ENCODE measurements at regions not wholly inside any gene's neighbourhood (a gene's known extent, or its start where the extent isn't known, plus 50 kb on each side); places are given as distances from the start of the nearest gene placed in this dataset.
A peak's percentile ranks its signal among the peaks of the same experiment; 100 is the strongest.

- H3K4me3 Mint-ChIP-seq, result no peak overlapping the region
Measured at GRCh38 chr15:100737214-100737613, 134.8 kb downstream of the ASB7 start.

GRCh38 chr15:100738614-100739013 lies 136.2 kb downstream of the ASB7 start:
- no peak for ATAC-seq
- no peak for DNase-seq
- Mint-ChIP-seq H3K9me3 (no peaks in the 10 kb centered on the region), H3K36me3 (ENCODE audit: insufficient read depth) (no peaks in the 10 kb centered on the region), H3K4me1 (ENCODE audit: low read depth) (no peaks in the 10 kb centered on the region), H3K27me3 (ENCODE audit: low read depth) (no peaks in the 10 kb centered on the region), H3K4me3 (no peak overlapping the region)

More at GRCh38 chr15:100737214-100737613, 134.8 kb downstream of the ASB7 start:
- Mint-ChIP-seq H3K9me3 (no peaks in the 10 kb centered on the region), H3K27me3 (ENCODE audit: low read depth) (no peaks in the 10 kb centered on the region), H3K36me3 (ENCODE audit: insufficient read depth) (no peaks in the 10 kb centered on the region), H3K4me1 (ENCODE audit: low read depth) (no peaks in the 10 kb centered on the region)
- ATAC-seq, result no peak
- DNase-seq, result no peak

DNA sequence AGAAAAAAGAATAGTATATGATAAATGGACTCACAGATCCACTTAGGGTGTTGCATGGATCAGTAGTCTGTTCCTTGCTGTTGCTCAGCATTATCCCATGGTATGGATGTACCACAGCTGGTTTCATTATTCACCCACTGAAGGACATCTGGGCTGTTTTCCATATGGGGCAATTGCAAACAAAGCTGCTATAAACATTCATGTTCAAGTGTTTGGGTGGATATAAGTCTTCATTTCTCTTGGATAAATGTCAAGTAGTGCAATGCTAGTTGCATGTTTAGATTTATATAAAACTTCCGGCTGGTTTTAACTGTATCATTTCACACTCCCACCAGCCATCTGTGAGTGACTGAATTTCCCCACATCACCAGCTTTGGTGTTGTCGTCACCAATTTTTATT lies 137.7 kb downstream of the ASB7 start:
- DNase-seq (no peak), ATAC-seq (no peak)
- peaks cover 1% of the 10 kb centered on the region for H3K27me3 Mint-ChIP-seq (ENCODE audit: low read depth)
- no peaks in the 10 kb centered on the region for H3K36me3 Mint-ChIP-seq (ENCODE audit: insufficient read depth)
- H3K4me3 Mint-ChIP-seq, result no peak overlapping the region
- no peaks in the 10 kb centered on the region for H3K4me1 Mint-ChIP-seq (ENCODE audit: low read depth)
- H3K9me3 Mint-ChIP-seq, result no peaks in the 10 kb centered on the region

DNA sequence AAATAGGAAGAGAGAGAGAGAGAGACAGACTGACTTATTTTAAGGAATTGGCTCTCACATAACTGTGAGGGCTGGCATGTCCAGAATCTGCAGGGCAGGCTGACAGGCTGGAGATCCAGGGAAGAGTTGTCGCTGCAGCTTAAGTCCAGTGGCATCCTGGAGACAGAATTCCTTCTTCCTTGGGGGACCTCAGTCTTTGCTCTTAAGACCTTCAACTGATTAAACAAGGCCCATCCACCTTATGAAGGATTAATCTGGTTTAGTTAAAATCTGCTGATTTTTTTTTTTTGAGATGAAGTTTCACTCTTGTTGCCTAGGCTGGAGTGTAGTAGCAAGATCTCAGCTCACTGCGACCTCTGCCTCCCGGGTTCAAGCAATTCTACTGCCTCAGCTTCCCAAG lies 128.0 kb upstream of the ALDH1A3 start:
- Mint-ChIP-seq H3K4me3 (no peak overlapping the region), H3K36me3 (ENCODE audit: insufficient read depth) (no peaks in the 10 kb centered on the region), H3K27me3 (ENCODE audit: low read depth) (peaks cover 28% of the 10 kb centered on the region), H3K4me1 (ENCODE audit: low read depth) (no peaks in the 10 kb centered on the region), H3K9me3 (peaks cover 19% of the 10 kb centered on the region)
- DNase-seq (no peak), ATAC-seq (no peak)

DNA sequence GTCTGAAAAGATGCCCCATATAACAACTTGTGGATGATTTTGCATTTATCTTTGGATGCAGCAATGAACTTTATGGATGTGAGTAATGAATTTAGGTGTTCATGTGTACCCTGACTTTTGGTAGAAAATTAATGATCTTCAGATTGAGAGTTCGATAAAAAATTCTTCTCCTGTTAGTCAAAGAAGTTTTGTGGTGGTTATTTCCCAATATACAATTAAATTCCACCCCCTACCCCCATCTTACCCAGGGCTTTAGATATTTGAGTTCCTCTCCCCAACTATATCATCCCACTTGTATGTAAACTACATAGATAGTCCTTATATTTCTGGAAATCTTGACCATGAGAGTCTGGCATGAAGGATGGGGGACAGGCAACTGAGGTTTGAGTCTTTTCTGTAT lies 126.1 kb upstream of the ALDH1A3 start:
- ATAC-seq (no peak), DNase-seq (no peak)
- Mint-ChIP-seq H3K27me3 (ENCODE audit: low read depth) (peaks cover 29% of the 10 kb centered on the region), H3K4me3 (no peak overlapping the region), H3K36me3 (ENCODE audit: insufficient read depth) (no peaks in the 10 kb centered on the region), H3K9me3 (peaks cover 4% of the 10 kb centered on the region), H3K4me1 (ENCODE audit: low read depth) (no peaks in the 10 kb centered on the region)

DNA sequence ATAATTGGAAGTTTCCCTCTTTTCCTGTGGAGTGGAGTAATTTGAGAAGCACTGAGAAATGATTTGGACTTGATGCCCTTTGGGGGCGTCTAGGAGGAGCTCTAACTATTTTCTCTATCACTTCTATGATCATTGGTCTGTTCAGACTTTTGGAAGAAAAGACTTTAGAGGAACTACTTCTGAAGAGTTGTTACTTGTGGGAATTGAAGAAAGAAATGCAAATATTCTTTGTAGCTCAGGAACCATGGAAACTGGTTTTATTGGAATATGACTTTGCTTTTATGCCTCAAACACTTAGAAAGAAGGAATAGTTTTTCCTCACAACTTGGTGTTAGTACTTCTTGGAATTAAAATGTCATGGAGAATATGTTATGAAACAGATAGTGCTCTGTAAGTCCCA lies 122.0 kb upstream of the ALDH1A3 start:
- Mint-ChIP-seq H3K4me1 (ENCODE audit: low read depth) (no peaks in the 10 kb centered on the region), H3K9me3 (no peaks in the 10 kb centered on the region), H3K4me3 (no peak overlapping the region), H3K36me3 (ENCODE audit: insufficient read depth) (no peaks in the 10 kb centered on the region), H3K27me3 (ENCODE audit: low read depth) (peaks cover 36% of the 10 kb centered on the region)
- DNase-seq (no peak), ATAC-seq (no peak)

DNA sequence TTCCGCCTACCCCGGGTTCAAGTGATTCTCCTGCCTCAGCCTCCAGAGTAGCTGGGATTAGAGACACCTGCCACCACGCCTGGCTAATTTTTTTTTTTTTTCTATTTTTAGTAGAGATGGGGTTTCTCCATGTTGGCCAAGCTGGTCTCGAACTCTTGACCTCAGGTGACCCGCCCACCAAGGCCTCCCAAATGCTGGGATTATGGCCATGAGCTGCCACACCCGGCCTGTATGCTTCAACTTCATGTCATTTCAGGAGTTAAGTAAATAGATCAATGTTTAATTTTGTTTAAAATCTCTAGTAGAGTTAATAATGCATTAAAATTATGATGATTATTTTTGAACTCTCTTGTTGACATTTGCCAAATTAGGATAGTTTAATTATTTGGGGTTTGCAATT lies 121.1 kb upstream of the ALDH1A3 start:
- no peaks in the 10 kb centered on the region for H3K9me3 Mint-ChIP-seq
- peaks cover 34% of the 10 kb centered on the region for H3K27me3 Mint-ChIP-seq (ENCODE audit: low read depth)
- no peaks in the 10 kb centered on the region for H3K4me1 Mint-ChIP-seq (ENCODE audit: low read depth)
- H3K4me3 Mint-ChIP-seq, result no peak overlapping the region
- ATAC-seq (no peak), DNase-seq (no peak)
- H3K36me3 Mint-ChIP-seq (ENCODE audit: insufficient read depth), result no peaks in the 10 kb centered on the region

DNA sequence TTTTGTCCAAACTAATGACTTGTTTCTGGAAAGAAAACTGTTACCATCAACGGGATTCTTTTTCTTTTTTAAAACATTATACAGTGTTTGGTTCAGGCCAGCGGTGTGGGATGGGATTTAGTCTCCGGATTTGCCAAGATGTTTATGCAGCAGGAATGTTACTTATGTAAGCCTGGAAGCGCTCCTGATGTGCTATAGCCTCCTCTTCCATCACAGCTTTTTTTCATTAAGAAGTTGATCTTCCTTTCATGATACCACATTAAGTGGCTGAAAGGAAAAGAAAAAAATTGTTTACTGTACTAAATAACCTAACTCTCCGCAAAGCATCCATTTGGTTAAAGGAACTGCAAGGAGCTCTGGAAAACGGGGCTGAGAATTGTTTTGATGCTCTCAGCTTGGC lies 120.5 kb upstream of the ALDH1A3 start:
- Mint-ChIP-seq H3K36me3 (ENCODE audit: insufficient read depth) (no peaks in the 10 kb centered on the region), H3K9me3 (no peaks in the 10 kb centered on the region), H3K27me3 (ENCODE audit: low read depth) (peaks cover 31% of the 10 kb centered on the region), H3K4me3 (no peak overlapping the region), H3K4me1 (ENCODE audit: low read depth) (no peaks in the 10 kb centered on the region)
- no peak for DNase-seq
- no peak for ATAC-seq

- H3K27me3 Mint-ChIP-seq (ENCODE audit: low read depth), result peaks cover 27% of the 10 kb centered on the region
- no peaks in the 10 kb centered on the region for H3K4me1 Mint-ChIP-seq (ENCODE audit: low read depth)
- DNase-seq (no peak), ATAC-seq (peak; percentile 18 to 43)
- no peaks in the 10 kb centered on the region for H3K36me3 Mint-ChIP-seq (ENCODE audit: insufficient read depth)
- H3K9me3 Mint-ChIP-seq, result no peaks in the 10 kb centered on the region
- no peak overlapping the region for H3K4me3 Mint-ChIP-seq
Measured at GRCh38 chr15:100759698-100760356, 119.8 kb upstream of the ALDH1A3 start.

DNA sequence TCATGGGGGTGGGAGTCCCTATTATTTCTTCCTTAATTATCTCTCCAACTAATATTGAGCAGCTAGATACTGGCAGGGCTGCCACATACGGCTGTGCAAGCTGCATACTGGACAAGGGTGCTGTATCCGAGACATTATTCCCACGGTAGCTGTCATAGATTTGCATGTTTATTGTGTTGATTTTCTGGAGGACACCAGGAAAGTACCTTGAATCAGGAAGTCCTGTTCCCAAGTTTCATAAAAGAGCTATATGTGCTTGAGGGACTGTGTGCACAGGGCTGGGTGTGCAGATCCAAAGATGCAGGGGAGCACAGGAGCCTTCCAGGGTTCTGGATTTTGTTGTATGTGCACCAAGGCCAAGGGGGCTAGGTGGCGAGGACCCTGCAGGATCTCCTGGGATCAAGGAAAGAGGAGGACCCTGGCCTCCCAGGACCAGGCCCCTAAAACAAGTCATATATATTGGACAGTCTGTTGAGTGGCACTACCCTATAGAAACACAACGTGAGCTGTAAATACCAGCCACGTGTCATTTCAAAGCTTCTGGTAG lies 119.2 kb upstream of the ALDH1A3 start:
- no peaks in the 10 kb centered on the region for H3K36me3 Mint-ChIP-seq (ENCODE audit: insufficient read depth)
- ATAC-seq (no peak), DNase-seq (no peak)
- H3K9me3 Mint-ChIP-seq, result no peaks in the 10 kb centered on the region
- no peaks in the 10 kb centered on the region for H3K4me1 Mint-ChIP-seq (ENCODE audit: low read depth)
- H3K4me3 Mint-ChIP-seq, result no peak overlapping the region
- H3K27me3 Mint-ChIP-seq (ENCODE audit: low read depth), result peaks cover 27% of the 10 kb centered on the region

DNA sequence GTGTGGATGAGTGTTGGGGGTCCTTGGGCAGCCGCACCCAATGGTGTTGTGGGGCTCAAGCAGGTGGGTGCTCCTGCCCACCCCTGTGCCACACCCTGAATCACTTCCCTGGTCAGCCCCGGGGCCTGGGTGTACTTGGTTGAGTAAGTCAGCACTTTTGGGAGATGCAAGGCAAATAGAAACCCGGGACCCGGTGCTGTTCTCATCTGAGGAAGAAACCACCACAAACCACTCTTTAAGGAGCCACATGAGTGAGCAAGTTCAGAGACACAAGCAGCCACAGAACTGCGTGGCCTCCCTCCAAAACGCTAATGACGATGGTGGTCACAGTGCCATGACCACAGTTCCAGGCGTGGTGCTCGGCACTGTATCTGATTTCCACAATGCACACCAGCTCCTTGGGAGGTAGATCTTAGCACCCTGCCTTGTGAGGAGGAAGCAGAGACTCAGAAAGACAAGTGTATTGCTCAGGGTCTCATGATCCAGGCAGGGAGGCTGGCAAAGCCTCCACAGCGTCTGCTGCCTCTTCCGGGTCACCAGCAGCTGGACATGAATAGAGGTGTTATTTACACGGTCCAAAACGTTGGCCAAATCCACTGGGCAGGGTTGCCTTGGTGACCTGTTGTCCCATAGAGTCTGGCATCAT lies 118.2 kb upstream of the ALDH1A3 start:
- no peak for ATAC-seq
- no peak overlapping the region for H3K4me3 Mint-ChIP-seq
- peaks cover 25% of the 10 kb centered on the region for H3K27me3 Mint-ChIP-seq (ENCODE audit: low read depth)
- no peaks in the 10 kb centered on the region for H3K9me3 Mint-ChIP-seq
- H3K4me1 Mint-ChIP-seq (ENCODE audit: low read depth), result no peaks in the 10 kb centered on the region
- no peaks in the 10 kb centered on the region for H3K36me3 Mint-ChIP-seq (ENCODE audit: insufficient read depth)
- no peak for DNase-seq

GRCh38 chr15:100762289-100762688 lies 117.3 kb upstream of the ALDH1A3 start:
- DNase-seq (no peak), ATAC-seq (no peak)
- H3K9me3 Mint-ChIP-seq, result no peaks in the 10 kb centered on the region
- peaks cover 22% of the 10 kb centered on the region for H3K27me3 Mint-ChIP-seq (ENCODE audit: low read depth)
- H3K36me3 Mint-ChIP-seq (ENCODE audit: insufficient read depth), result no peaks in the 10 kb centered on the region
- no peak overlapping the region for H3K4me3 Mint-ChIP-seq
- H3K4me1 Mint-ChIP-seq (ENCODE audit: low read depth), result no peaks in the 10 kb centered on the region

- ATAC-seq, result no peak
- peaks cover 18% of the 10 kb centered on the region for H3K27me3 Mint-ChIP-seq (ENCODE audit: low read depth)
- H3K36me3 Mint-ChIP-seq (ENCODE audit: insufficient read depth), result no peaks in the 10 kb centered on the region
- H3K9me3 Mint-ChIP-seq, result no peaks in the 10 kb centered on the region
- no peaks in the 10 kb centered on the region for H3K4me1 Mint-ChIP-seq (ENCODE audit: low read depth)
- H3K4me3 Mint-ChIP-seq, result no peak overlapping the region
- no peak for DNase-seq
Measured at GRCh38 chr15:100762913-100763834, 116.5 kb upstream of the ALDH1A3 start.

DNA sequence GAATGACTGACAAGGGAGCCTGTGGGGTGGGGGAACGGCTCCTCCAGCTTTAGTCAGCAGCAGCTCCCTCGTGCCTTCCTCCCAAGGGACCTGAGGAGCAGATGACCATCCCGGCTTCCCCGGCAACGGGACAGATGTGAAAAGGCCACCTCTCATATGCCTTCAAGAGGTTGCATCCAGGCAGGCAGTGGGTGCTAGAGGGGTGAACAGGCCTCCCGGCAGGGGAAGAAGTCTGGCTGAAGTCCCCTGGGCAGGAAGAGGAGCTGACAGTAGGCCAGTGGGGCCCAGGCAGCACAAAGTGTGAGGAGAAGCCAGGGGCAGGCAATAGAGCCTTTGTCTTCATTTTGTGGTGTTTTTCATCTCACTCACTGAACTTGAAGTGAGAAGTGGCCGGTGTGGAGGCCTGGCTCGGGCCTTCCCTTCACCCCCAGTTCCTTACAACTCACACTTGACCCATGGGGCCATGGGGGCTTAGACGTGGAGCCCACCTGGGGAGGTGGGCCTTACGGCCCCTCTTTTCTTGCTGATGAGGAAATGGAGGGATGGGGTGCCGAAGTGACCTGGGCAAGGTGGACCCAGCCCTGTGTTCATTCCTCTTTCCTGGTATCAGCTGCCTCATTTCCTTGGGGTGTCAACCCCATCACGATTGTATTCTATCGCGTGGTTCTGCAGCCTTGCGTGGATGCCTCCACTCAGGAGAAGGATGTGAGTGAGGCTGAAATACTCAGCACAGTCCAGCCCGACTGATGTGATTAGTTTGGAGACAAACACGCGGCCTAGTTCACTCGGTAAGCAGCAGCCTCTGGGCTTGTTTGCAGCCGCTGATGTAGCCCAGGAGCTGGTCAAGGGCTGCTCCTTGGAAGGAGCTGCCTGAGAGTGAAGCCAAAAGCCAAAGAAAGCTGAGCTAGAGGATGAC lies 115.5 kb upstream of the ALDH1A3 start:
- Mint-ChIP-seq H3K4me3 (no peak overlapping the region), H3K36me3 (ENCODE audit: insufficient read depth) (no peaks in the 10 kb centered on the region), H3K4me1 (ENCODE audit: low read depth) (no peaks in the 10 kb centered on the region), H3K9me3 (no peaks in the 10 kb centered on the region), H3K27me3 (ENCODE audit: low read depth) (peaks cover 12% of the 10 kb centered on the region)
- DNase-seq, result no peak
- no peak for ATAC-seq
